B cell (primary cell): ENCODE measurements at regions not wholly inside any gene's neighbourhood (a gene's known extent, or its start where the extent isn't known, plus 50 kb on each side); places are given as distances from the start of the nearest gene placed in this dataset.

ENCODE experiments used
- ATAC-seq: fragments of 200-7000 bp; cut with Tn5 transposase; one replicate; pipeline ENCODE4 v1.10.0; 2021; ENCODE audit warnings: low read depth, mild to moderate bottlenecking, moderate number of reproducible peaks, moderate library complexity
- CTCF ChIA-PET: fragments of 350-600 bp; sonication (Branson Sonifier 250); formaldehyde crosslinking; loops from one replicate; lab custom pipeline; 2021; ENCODE audit warnings: antibody characterized with exemption, inconsistent platforms; lab: Charles Lee
- POLR2A ChIA-PET: fragments of 350-600 bp; sonication (Branson Sonifier 250); formaldehyde crosslinking; loops from one replicate; lab custom pipeline; 2021; ENCODE audit warnings: antibody characterized with exemption; lab: Charles Lee
- DNase-seq: peaks from one replicate; pipeline ENCODE4 v3.0.0; 2013
- H2AFZ ChIP-seq: 2 replicates; pipeline ENCODE4 v1.6.1; 2012; ENCODE audit warnings: mild to moderate bottlenecking, low read depth, low read length; ENCODE audit not compliant: insufficient read depth, poor library complexity, severe bottlenecking
- H3K27ac ChIP-seq, 2 donors: 1 replicate in 1 of 2; 2 replicates in 1 of 2; pipeline ENCODE4 v1.5.1; 2012 to 2013; ENCODE audit warnings: low read length in 2 of 2, mild to moderate bottlenecking in 2 of 2, moderate library complexity in 1 of 2
- H3K27me3 ChIP-seq, 4 experiments: fragments of 200-600 bp in 1 of 4; sonication (generic) in 1 of 4; replicated peaks in 1 of 4; 1 replicate in 2 of 4; 2 replicates in 2 of 4; pipeline versions ENCODE4 v1.6.1 to v1.7.0; 2013 to 2016; ENCODE audit warnings: low read length in 3 of 4, mild to moderate bottlenecking in 2 of 4, mixed read lengths in 1 of 4, moderate library complexity in 1 of 4; ENCODE audit not compliant: insufficient read depth in 4 of 4, control insufficient read depth in 3 of 4; ENCODE audit errors: control extremely low read depth in 1 of 4
- H3K36me3 ChIP-seq, 2 experiments: replicated peaks in 1 of 2; 1 replicate in 1 of 2; 2 replicates in 1 of 2; pipeline versions ENCODE4 v1.6.1 to v1.7.1; 2013; ENCODE audit warnings: low read length in 1 of 2; ENCODE audit not compliant: insufficient read depth in 2 of 2, control insufficient read depth in 1 of 2; ENCODE audit errors: control extremely low read depth in 1 of 2, extremely low read depth in 1 of 2
- H3K4me1 ChIP-seq, 2 donors: fragments of 200-600 bp in 1 of 2; sonication (generic) in 1 of 2; 1 replicate in 1 of 2; 2 replicates in 1 of 2; pipeline versions ENCODE4 v1.5.1 to v1.6.1; 2013 to 2017; ENCODE audit warnings: low read length in 2 of 2; ENCODE audit not compliant: control insufficient read depth in 2 of 2, insufficient read depth in 2 of 2
- H3K4me2 ChIP-seq: replicated peaks from 2 replicates; pipeline ENCODE3; 2012; ENCODE audit warnings: mild to moderate bottlenecking, low read depth, low read length; ENCODE audit not compliant: poor library complexity, severe bottlenecking
- H3K4me3 ChIP-seq, 5 experiments: fragments of 200-600 bp in 1 of 5; sonication (generic) in 1 of 5; 1 replicate in 3 of 5; 2 replicates in 2 of 5; pipeline versions ENCODE4 v1.5.1 to v1.7.0; 2011 to 2016; ENCODE audit warnings: low read length in 4 of 5, mild to moderate bottlenecking in 4 of 5, low read depth in 2 of 5, control low read depth in 1 of 5, moderate library complexity in 1 of 5; ENCODE audit not compliant: insufficient read depth in 1 of 5; ENCODE audit errors: control extremely low read depth in 1 of 5, extremely low read depth in 1 of 5
- H3K79me2 ChIP-seq: fragments of 200-600 bp; sonication (generic); one replicate; pipeline ENCODE4 v1.6.0; 2016; ENCODE audit warnings: low read length; ENCODE audit not compliant: control insufficient read depth, insufficient read depth
- H3K9ac ChIP-seq: fragments of 200-600 bp; sonication (generic); 2 replicates; pipeline ENCODE4 v1.6.1; 2017; ENCODE audit warnings: mild to moderate bottlenecking, low read length, moderate library complexity
- H3K9me3 ChIP-seq, 3 donors: one replicate each; pipeline versions ENCODE4 v1.6.1 to v1.7.1; 2013; ENCODE audit warnings: low read length in 2 of 3; ENCODE audit not compliant: control insufficient read depth in 2 of 3, insufficient read depth in 1 of 3; ENCODE audit errors: control extremely low read depth in 1 of 3
- H4K20me1 ChIP-seq: 2 replicates; pipeline ENCODE4 v1.6.0; 2012; ENCODE audit warnings: mild to moderate bottlenecking, low read length; ENCODE audit not compliant: insufficient read depth, control insufficient read depth, poor library complexity, severe bottlenecking
- H3K27ac Mint-ChIP-seq: one replicate; pipeline ENCODE4 v1.8.0; 2021; ENCODE audit warnings: mixed read lengths
- H3K27me3 Mint-ChIP-seq: one replicate; pipeline ENCODE4 v1.8.0; 2021; ENCODE audit warnings: mixed read lengths
- H3K4me1 Mint-ChIP-seq: one replicate; pipeline ENCODE4 v1.8.0; 2021; ENCODE audit warnings: mixed read lengths
- H3K4me3 Mint-ChIP-seq: one replicate; pipeline ENCODE4 v1.8.0; 2021; ENCODE audit warnings: mixed read lengths
- H3K9me3 Mint-ChIP-seq: one replicate; pipeline ENCODE4 v1.8.0; 2022; ENCODE audit warnings: mixed read lengths; ENCODE audit not compliant: insufficient read depth
- EZH2 ChIP-seq: IDR thresholded peaks from 2 replicates; pipeline ENCODE4 v1.6.1; 2012; ENCODE audit warnings: borderline replicate concordance, low read depth, mild to moderate bottlenecking, moderate library complexity, low read length; ENCODE audit not compliant: insufficient read depth, poor library complexity, severe bottlenecking
- WGBS: methylation state at CpG from one replicate; pipeline ENCODE4 v1.1.5; 2013; ENCODE audit warnings: missing lambda C conversion rate; ENCODE audit not compliant: insufficient coverage; 5-methylcytosine and 5-hydroxymethylcytosine counted together
- intact Hi-C: fragments of 100-400 bp; cut with micrococcal nuclease; formaldehyde crosslinking; loops from one replicate; pipeline ENCODE4 v1.10.0; 2022
- TF ChIP-seq, protein P1 (sequence below): fragments of 200-600 bp; IDR thresholded peaks from one replicate; pipeline ENCODE4 v1.8.0; 2022; ENCODE audit warnings: antibody characterized with exemption, mild to moderate bottlenecking

DNA sequence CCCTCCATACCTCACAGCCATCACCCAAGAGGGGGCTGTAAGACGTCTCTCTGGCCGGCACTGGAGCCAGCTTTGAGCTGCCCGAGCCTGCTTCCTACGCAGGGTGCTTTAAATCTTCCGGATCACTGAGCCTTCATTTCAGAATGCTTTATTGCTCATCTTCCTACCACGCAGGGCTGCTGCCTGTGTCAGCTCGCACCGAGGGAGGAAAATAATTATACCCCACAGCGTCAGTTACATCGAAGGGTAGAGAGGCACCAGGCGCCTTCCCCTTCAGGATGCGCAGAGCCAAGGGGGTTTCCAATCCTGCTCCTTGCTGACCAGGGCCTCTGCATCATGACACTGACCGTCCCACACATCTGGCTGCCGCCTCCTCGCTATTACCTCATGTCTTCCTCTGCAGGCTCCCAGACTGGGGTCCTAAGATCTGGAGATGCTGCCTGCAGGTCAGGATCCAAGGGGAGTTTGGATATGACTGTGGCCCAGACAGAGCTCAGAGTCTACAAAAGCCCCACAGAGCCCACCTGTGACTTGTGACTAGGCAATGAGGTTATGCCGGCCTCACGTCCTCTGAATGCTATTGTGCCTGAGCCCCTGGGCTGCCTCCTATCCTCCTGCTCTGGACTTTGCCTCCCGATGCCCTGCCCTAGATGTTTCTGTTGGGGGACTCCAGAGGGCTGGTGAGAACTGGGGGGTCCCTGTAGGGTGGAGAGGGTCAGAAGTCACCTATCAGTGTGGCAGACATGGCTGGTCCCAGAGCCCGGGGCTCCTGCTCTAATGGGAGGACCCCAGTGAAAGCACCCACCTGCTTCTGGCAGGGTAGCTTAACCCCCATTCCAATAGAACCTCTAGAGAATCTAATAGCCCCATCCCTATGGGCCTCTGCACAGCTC, 220.3 kb upstream of the RTL1 start:
- Mint-ChIP-seq H3K27me3 (peaks cover 6% of the 10 kb centered on the region), H3K27ac (no peak overlapping the region), H3K9me3 (no peaks in the 10 kb centered on the region), H3K4me1 (peaks cover 30% of the 10 kb centered on the region), H3K4me3 (no peak overlapping the region)
- TF ChIP-seq, protein P1, sequence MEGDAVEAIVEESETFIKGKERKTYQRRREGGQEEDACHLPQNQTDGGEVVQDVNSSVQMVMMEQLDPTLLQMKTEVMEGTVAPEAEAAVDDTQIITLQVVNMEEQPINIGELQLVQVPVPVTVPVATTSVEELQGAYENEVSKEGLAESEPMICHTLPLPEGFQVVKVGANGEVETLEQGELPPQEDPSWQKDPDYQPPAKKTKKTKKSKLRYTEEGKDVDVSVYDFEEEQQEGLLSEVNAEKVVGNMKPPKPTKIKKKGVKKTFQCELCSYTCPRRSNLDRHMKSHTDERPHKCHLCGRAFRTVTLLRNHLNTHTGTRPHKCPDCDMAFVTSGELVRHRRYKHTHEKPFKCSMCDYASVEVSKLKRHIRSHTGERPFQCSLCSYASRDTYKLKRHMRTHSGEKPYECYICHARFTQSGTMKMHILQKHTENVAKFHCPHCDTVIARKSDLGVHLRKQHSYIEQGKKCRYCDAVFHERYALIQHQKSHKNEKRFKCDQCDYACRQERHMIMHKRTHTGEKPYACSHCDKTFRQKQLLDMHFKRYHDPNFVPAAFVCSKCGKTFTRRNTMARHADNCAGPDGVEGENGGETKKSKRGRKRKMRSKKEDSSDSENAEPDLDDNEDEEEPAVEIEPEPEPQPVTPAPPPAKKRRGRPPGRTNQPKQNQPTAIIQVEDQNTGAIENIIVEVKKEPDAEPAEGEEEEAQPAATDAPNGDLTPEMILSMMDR, result no peak
- no peak for TF ChIP-seq EZH2
- Histone ChIP-seq H2AFZ (no peak overlapping the region), H3K36me3 (no peaks in the 10 kb centered on the region), H3K79me2 (peaks cover 7% of the 10 kb centered on the region), H3K4me1 (peaks cover 12 to 23% of the 10 kb centered on the region in 2 donors), H4K20me1 (no peaks in the 10 kb centered on the region), H3K4me2 (no peak overlapping the region), H3K9me3 (peaks cover 0 to 28% (median 0%) of the 10 kb centered on the region in 3 donors), H3K4me3 (no peak overlapping the region), H3K27me3 (peaks cover 0 to 4% (median 0%) of the 10 kb centered on the region in 4 experiments), H3K9ac (no peak overlapping the region), H3K27ac (no peak overlapping the region)
- ChIA-PET POLR2A (no interaction called here), CTCF (no interaction called here)
- no peak for ATAC-seq
- intact Hi-C loops, result no loop called here
- WGBS, result 96% methylated on average over 16 of the region's 19 CpGs
- no peak for DNase-seq

DNA sequence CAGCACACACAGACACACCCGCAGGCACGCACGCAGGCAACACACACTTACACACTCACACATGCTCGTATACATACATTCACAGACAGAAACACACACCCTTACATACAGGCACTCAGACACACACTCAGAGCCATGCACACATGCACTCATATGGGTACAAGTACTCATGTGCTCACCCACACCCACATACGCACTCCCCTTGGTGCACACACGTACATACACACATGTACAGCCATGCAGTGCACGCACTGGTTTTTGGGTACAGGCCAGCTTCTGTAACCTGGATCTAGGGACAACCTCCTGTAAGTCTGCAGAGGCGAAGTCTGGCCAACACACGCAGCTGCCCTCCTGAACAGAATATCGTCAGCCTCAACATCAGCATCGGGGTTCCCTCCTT, 221.3 kb upstream of the RTL1 start:
- H3K4me1 Mint-ChIP-seq, result peaks cover 21% of the 10 kb centered on the region
- Histone ChIP-seq H3K9me3 (peaks cover 0 to 32% (median 0%) of the 10 kb centered on the region in 3 donors), H3K4me3 (no peak overlapping the region), H4K20me1 (no peaks in the 10 kb centered on the region), H3K4me2 (no peak overlapping the region), H3K9ac (no peak overlapping the region), H2AFZ (no peak overlapping the region), H3K27me3 (peaks cover 0 to 7% (median 0%) of the 10 kb centered on the region in 4 experiments), H3K79me2 (peaks cover 7% of the 10 kb centered on the region), H3K36me3 (no peaks in the 10 kb centered on the region), H3K4me1 (peaks cover 9 to 16% of the 10 kb centered on the region in 2 donors), H3K27ac (no peak overlapping the region)
- ATAC-seq (no peak), DNase-seq (no peak)
- ChIA-PET POLR2A (no interaction called here), CTCF (no interaction called here)
- H3K9me3 Mint-ChIP-seq, result no peaks in the 10 kb centered on the region
- no peak overlapping the region for H3K27ac Mint-ChIP-seq
- no peak for TF ChIP-seq EZH2
- TF ChIP-seq, protein P1, result no peak
- H3K27me3 Mint-ChIP-seq, result peaks cover 12% of the 10 kb centered on the region
- 92% methylated on average over 11 of the region's 11 CpGs for WGBS
- intact Hi-C loops, result no loop called here
- no peak overlapping the region for H3K4me3 Mint-ChIP-seq
